ENCODE measurements at regions not wholly inside any gene's neighbourhood (a gene's known extent, or its start where the extent isn't known, plus 50 kb on each side); places are given as distances from the start of the nearest gene placed in this dataset.

DNA sequence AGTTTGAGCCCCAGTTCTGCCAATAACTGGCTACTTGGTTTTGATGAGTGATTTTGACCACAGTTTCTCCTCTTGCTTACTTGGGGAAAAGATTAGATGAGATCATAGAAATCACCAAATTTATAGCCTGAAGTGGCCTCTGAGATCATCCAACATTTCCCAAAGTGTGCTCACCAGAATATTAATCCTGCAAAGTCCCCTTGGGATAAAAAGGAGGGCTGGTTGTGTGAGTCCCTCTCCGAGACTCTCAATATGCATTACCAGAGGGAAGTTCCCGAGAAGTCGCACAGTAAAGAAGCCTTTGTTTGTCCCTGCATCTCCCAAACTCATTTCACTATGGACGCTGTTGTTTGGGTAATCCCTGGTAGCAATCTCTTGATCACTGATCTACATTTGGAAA, 88.4 kb upstream of the ADRA1B start:
- no peak for DNase-seq (ENCODE audit: low spot score in 2 of 2)
- TF ChIP-seq CTCF (IDR thresholded peaks at IDR 0.05): no peak
- TF ChIP-seq POLR2A (IDR thresholded peaks at IDR 0.05): no peak
- no peak for TF ChIP-seq POLR2AphosphoS5 (IDR thresholded peaks at IDR 0.05)
- Histone ChIP-seq H3K27ac (no peak overlapping the region), H3K4me3 (no peak overlapping the region), H3K27me3 (no peaks in the 10 kb centered on the region), H3K9me3 (no peaks in the 10 kb centered on the region), H3K36me3 (no peaks in the 10 kb centered on the region), H3K4me1 (no peaks in the 10 kb centered on the region)
- intact Hi-C loops (cut with DNase I; ENCODE audit: low total_unique reads): no loop called here

- intact Hi-C loops (cut with DNase I; ENCODE audit: low total_unique reads): loop anchor here (2.0 kb wide), 1 partner anchor 73 kb away; no protein-coding TSS in a partner anchor
- TF ChIP-seq POLR2A (IDR thresholded peaks at IDR 0.05) (no peak), POLR2AphosphoS5 (IDR thresholded peaks at IDR 0.05) (no peak), CTCF (IDR thresholded peaks at IDR 0.05) (no peak)
- H3K4me3 ChIP-seq: no peak overlapping the region
- no peaks in the 10 kb centered on the region for H3K27me3 ChIP-seq
- H3K4me1 ChIP-seq: no peaks in the 10 kb centered on the region
- DNase-seq (ENCODE audit: low spot score in 2 of 2): no peak
- H3K9me3 ChIP-seq: peaks cover 0 to 4% of the 10 kb centered on the region in 2 donors
- no peaks in the 10 kb centered on the region for H3K36me3 ChIP-seq
- no peak overlapping the region for H3K27ac ChIP-seq
These were observed 84.2 kb upstream of the ADRA1B start for GRCh38 chr5:159832073-159832472.

DNA sequence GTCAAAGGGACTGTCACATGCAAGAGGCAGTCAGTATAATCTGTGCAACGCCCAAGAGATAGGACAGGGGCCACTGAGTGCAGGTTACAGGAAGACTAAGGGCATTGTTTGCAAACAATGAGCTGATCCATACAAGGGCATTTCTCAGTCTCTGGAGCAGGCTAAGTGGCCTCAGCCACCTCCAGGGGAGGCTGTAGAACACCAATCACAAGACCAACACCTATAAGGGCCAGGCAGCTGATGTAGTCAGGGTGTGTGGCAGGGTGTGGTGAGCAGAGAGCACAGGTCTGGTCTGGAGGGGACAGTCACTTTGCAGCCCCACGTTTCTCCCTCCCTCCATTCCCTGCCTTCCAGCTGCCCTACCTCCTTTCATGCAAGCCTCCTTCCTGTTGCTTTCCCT, 83.2 kb upstream of the ADRA1B start:
- H3K27me3 ChIP-seq: no peaks in the 10 kb centered on the region
- intact Hi-C loops (cut with DNase I; ENCODE audit: low total_unique reads): loop anchor here (2.0 kb wide), 1 partner anchor 72 kb away; no protein-coding TSS in a partner anchor
- DNase-seq (ENCODE audit: low spot score in 2 of 2): no peak
- peaks cover 0 to 4% of the 10 kb centered on the region in 2 donors for H3K9me3 ChIP-seq
- H3K4me1 ChIP-seq: no peaks in the 10 kb centered on the region
- no peak for TF ChIP-seq CTCF (IDR thresholded peaks at IDR 0.05)
- no peak for TF ChIP-seq POLR2AphosphoS5 (IDR thresholded peaks at IDR 0.05)
- no peak for TF ChIP-seq POLR2A (IDR thresholded peaks at IDR 0.05)
- H3K4me3 ChIP-seq: no peak overlapping the region
- H3K27ac ChIP-seq: no peak overlapping the region
- no peaks in the 10 kb centered on the region for H3K36me3 ChIP-seq

- Histone ChIP-seq H3K4me3 (no peak overlapping the region), H3K36me3 (no peaks in the 10 kb centered on the region), H3K9me3 (peaks cover 0 to 4% of the 10 kb centered on the region in 2 donors), H3K27me3 (no peaks in the 10 kb centered on the region), H3K4me1 (no peaks in the 10 kb centered on the region), H3K27ac (no peak overlapping the region)
- intact Hi-C loops (cut with DNase I; ENCODE audit: low total_unique reads): loop anchor here (2.0 kb wide), 1 partner anchor 71 kb away; no protein-coding TSS in a partner anchor
- DNase-seq (ENCODE audit: low spot score in 2 of 2): no peak
- TF ChIP-seq CTCF (IDR thresholded peaks at IDR 0.05) (no peak), POLR2A (IDR thresholded peaks at IDR 0.05) (no peak), POLR2AphosphoS5 (IDR thresholded peaks at IDR 0.05) (no peak)
These were observed 82.4 kb upstream of the ADRA1B start for GRCh38 chr5:159833846-159834245.

GRCh38 chr5:159835548-159835947, 80.7 kb upstream of the ADRA1B start:
- TF ChIP-seq CTCF (IDR thresholded peaks at IDR 0.05) (no peak), POLR2AphosphoS5 (IDR thresholded peaks at IDR 0.05) (no peak)
- Histone ChIP-seq H3K27ac (no peak overlapping the region), H3K36me3 (no peaks in the 10 kb centered on the region), H3K9me3 (peaks cover 0 to 4% of the 10 kb centered on the region in 2 donors), H3K4me1 (no peaks in the 10 kb centered on the region), H3K27me3 (no peaks in the 10 kb centered on the region), H3K4me3 (no peak overlapping the region)
- no peak for DNase-seq (ENCODE audit: low spot score in 2 of 2)
- intact Hi-C loops (cut with DNase I; ENCODE audit: low total_unique reads): no loop called here

Measured in breast epithelium (tissue), 4 donors.